ENCODE measurements at regions not wholly inside any gene's neighbourhood (a gene's known extent, or its start where the extent isn't known, plus 50 kb on each side); places are given as distances from the start of the nearest gene placed in this dataset.

GRCh38 chr4:136862653-136863052 is 669.6 kb downstream of the PCDH18 start:
- no peaks in the 10 kb centered on the region for H3K4me1 ChIP-seq (ENCODE audit: control insufficient read depth, insufficient read depth, low read length)
- no peak overlapping the region for H3K9ac ChIP-seq (ENCODE audit: low read length in 2 of 2)
- H3K9me3 ChIP-seq (ENCODE audit: control insufficient read depth in 2 of 2, low read length in 2 of 2) = no peaks in the 10 kb centered on the region
- no peak overlapping the region for H3K27ac ChIP-seq (ENCODE audit: low read length)
- H3K4me3 ChIP-seq (ENCODE audit: low read length in 2 of 2) = no peak overlapping the region
- H3K27me3 ChIP-seq (ENCODE audit: control insufficient read depth in 1 of 2, insufficient read depth in 2 of 2, low read length in 2 of 2) = no peaks in the 10 kb centered on the region
- H3K36me3 ChIP-seq (ENCODE audit: control insufficient read depth in 2 of 2, insufficient read depth in 2 of 2, low read length in 2 of 2) = no peaks in the 10 kb centered on the region

GRCh38 chr4:136861091-136861490 is 671.2 kb downstream of the PCDH18 start:
- no peaks in the 10 kb centered on the region for H3K36me3 ChIP-seq (ENCODE audit: control insufficient read depth in 2 of 2, insufficient read depth in 2 of 2, low read length in 2 of 2)
- H3K4me3 ChIP-seq (ENCODE audit: low read length in 2 of 2) = no peak overlapping the region
- no peaks in the 10 kb centered on the region for H3K4me1 ChIP-seq (ENCODE audit: control insufficient read depth, insufficient read depth, low read length)
- H3K27me3 ChIP-seq (ENCODE audit: control insufficient read depth in 1 of 2, insufficient read depth in 2 of 2, low read length in 2 of 2) = no peaks in the 10 kb centered on the region
- H3K27ac ChIP-seq (ENCODE audit: low read length) = no peak overlapping the region
- H3K9ac ChIP-seq (ENCODE audit: low read length in 2 of 2) = no peak overlapping the region
- H3K9me3 ChIP-seq (ENCODE audit: control insufficient read depth in 2 of 2, low read length in 2 of 2) = no peaks in the 10 kb centered on the region

GRCh38 chr4:136858903-136859302 is 673.4 kb downstream of the PCDH18 start:
- no peaks in the 10 kb centered on the region for H3K36me3 ChIP-seq (ENCODE audit: control insufficient read depth in 2 of 2, insufficient read depth in 2 of 2, low read length in 2 of 2)
- H3K9ac ChIP-seq (ENCODE audit: low read length in 2 of 2) = no peak overlapping the region
- no peak overlapping the region for H3K27ac ChIP-seq (ENCODE audit: low read length)
- H3K9me3 ChIP-seq (ENCODE audit: control insufficient read depth in 2 of 2, low read length in 2 of 2) = no peaks in the 10 kb centered on the region
- no peak overlapping the region for H3K4me3 ChIP-seq (ENCODE audit: low read length in 2 of 2)
- H3K4me1 ChIP-seq (ENCODE audit: control insufficient read depth, insufficient read depth, low read length) = no peaks in the 10 kb centered on the region
- no peaks in the 10 kb centered on the region for H3K27me3 ChIP-seq (ENCODE audit: control insufficient read depth in 1 of 2, insufficient read depth in 2 of 2, low read length in 2 of 2)

- Histone ChIP-seq H3K4me3 (ENCODE audit: low read length in 2 of 2) (no peak overlapping the region), H3K4me1 (ENCODE audit: control insufficient read depth, insufficient read depth, low read length) (no peaks in the 10 kb centered on the region)
Observed at GRCh38 chr4:136855886-136856285, 676.4 kb downstream of the PCDH18 start.

GRCh38 chr4:136850446-136850845 is 681.8 kb downstream of the PCDH18 start:
- no peaks in the 10 kb centered on the region for H3K27me3 ChIP-seq (ENCODE audit: control insufficient read depth in 1 of 2, insufficient read depth in 2 of 2, low read length in 2 of 2)
- no peak overlapping the region for H3K27ac ChIP-seq (ENCODE audit: low read length)
- no peaks in the 10 kb centered on the region for H3K4me1 ChIP-seq (ENCODE audit: control insufficient read depth, insufficient read depth, low read length)
- H3K4me3 ChIP-seq (ENCODE audit: low read length in 2 of 2) = no peak overlapping the region
- H3K9ac ChIP-seq (ENCODE audit: low read length in 2 of 2) = no peak overlapping the region
- no peaks in the 10 kb centered on the region for H3K36me3 ChIP-seq (ENCODE audit: control insufficient read depth in 2 of 2, insufficient read depth in 2 of 2, low read length in 2 of 2)
- peaks cover 0 to 3% of the 10 kb centered on the region in 2 donors for H3K9me3 ChIP-seq (ENCODE audit: control insufficient read depth in 2 of 2, low read length in 2 of 2)

More at GRCh38 chr4:136855886-136856285, 676.4 kb downstream of the PCDH18 start:
- Histone ChIP-seq H3K27ac (ENCODE audit: low read length) (no peak overlapping the region), H3K36me3 (ENCODE audit: control insufficient read depth in 2 of 2, insufficient read depth in 2 of 2, low read length in 2 of 2) (no peaks in the 10 kb centered on the region), H3K27me3 (ENCODE audit: control insufficient read depth in 1 of 2, insufficient read depth in 2 of 2, low read length in 2 of 2) (no peaks in the 10 kb centered on the region), H3K9me3 (ENCODE audit: control insufficient read depth in 2 of 2, low read length in 2 of 2) (no peaks in the 10 kb centered on the region), H3K9ac (ENCODE audit: low read length in 2 of 2) (no peak overlapping the region)

GRCh38 chr4:136847881-136848621 is 684.2 kb downstream of the PCDH18 start:
- H3K27me3 ChIP-seq (ENCODE audit: control insufficient read depth in 1 of 2, insufficient read depth in 2 of 2, low read length in 2 of 2) = no peaks in the 10 kb centered on the region
- H3K4me1 ChIP-seq (ENCODE audit: control insufficient read depth, insufficient read depth, low read length) = no peaks in the 10 kb centered on the region
- no peak overlapping the region for H3K9ac ChIP-seq (ENCODE audit: low read length in 2 of 2)
- no peaks in the 10 kb centered on the region for H3K36me3 ChIP-seq (ENCODE audit: control insufficient read depth in 2 of 2, insufficient read depth in 2 of 2, low read length in 2 of 2)
- H3K9me3 ChIP-seq (ENCODE audit: control insufficient read depth in 2 of 2, low read length in 2 of 2) = peaks cover 0 to 3% of the 10 kb centered on the region in 2 donors
- H3K4me3 ChIP-seq (ENCODE audit: low read length in 2 of 2) = no peak overlapping the region
- no peak overlapping the region for H3K27ac ChIP-seq (ENCODE audit: low read length)

- no peaks in the 10 kb centered on the region for H3K4me1 ChIP-seq (ENCODE audit: control insufficient read depth, insufficient read depth, low read length)
- H3K9ac ChIP-seq (ENCODE audit: low read length in 2 of 2) = no peak overlapping the region
- no peaks in the 10 kb centered on the region for H3K9me3 ChIP-seq (ENCODE audit: control insufficient read depth in 2 of 2, low read length in 2 of 2)
- no peaks in the 10 kb centered on the region for H3K36me3 ChIP-seq (ENCODE audit: control insufficient read depth in 2 of 2, insufficient read depth in 2 of 2, low read length in 2 of 2)
- H3K4me3 ChIP-seq (ENCODE audit: low read length in 2 of 2) = no peak overlapping the region
- no peaks in the 10 kb centered on the region for H3K27me3 ChIP-seq (ENCODE audit: control insufficient read depth in 1 of 2, insufficient read depth in 2 of 2, low read length in 2 of 2)
- no peak overlapping the region for H3K27ac ChIP-seq (ENCODE audit: low read length)
Observed at GRCh38 chr4:136841526-136841925, 690.8 kb downstream of the PCDH18 start.

- no peak overlapping the region for H3K9ac ChIP-seq (ENCODE audit: low read length in 2 of 2)
- no peaks in the 10 kb centered on the region for H3K4me1 ChIP-seq (ENCODE audit: control insufficient read depth, insufficient read depth, low read length)
- no peaks in the 10 kb centered on the region for H3K27me3 ChIP-seq (ENCODE audit: control insufficient read depth in 1 of 2, insufficient read depth in 2 of 2, low read length in 2 of 2)
- H3K4me3 ChIP-seq (ENCODE audit: low read length in 2 of 2) = no peak overlapping the region
- H3K36me3 ChIP-seq (ENCODE audit: control insufficient read depth in 2 of 2, insufficient read depth in 2 of 2, low read length in 2 of 2) = no peaks in the 10 kb centered on the region
- H3K27ac ChIP-seq (ENCODE audit: low read length) = no peak overlapping the region
- no peaks in the 10 kb centered on the region for H3K9me3 ChIP-seq (ENCODE audit: control insufficient read depth in 2 of 2, low read length in 2 of 2)
Observed at GRCh38 chr4:136838607-136839006, 693.7 kb downstream of the PCDH18 start.

- Histone ChIP-seq H3K4me3 (ENCODE audit: low read length in 2 of 2) (no peak overlapping the region), H3K27ac (ENCODE audit: low read length) (no peak overlapping the region), H3K4me1 (ENCODE audit: control insufficient read depth, insufficient read depth, low read length) (no peaks in the 10 kb centered on the region), H3K9ac (ENCODE audit: low read length in 2 of 2) (no peak overlapping the region), H3K27me3 (ENCODE audit: control insufficient read depth in 1 of 2, insufficient read depth in 2 of 2, low read length in 2 of 2) (no peaks in the 10 kb centered on the region), H3K9me3 (ENCODE audit: control insufficient read depth in 2 of 2, low read length in 2 of 2) (no peaks in the 10 kb centered on the region), H3K36me3 (ENCODE audit: control insufficient read depth in 2 of 2, insufficient read depth in 2 of 2, low read length in 2 of 2) (no peaks in the 10 kb centered on the region)
Observed at GRCh38 chr4:136831553-136831952, 700.7 kb downstream of the PCDH18 start.

GRCh38 chr4:136829280-136829679 is 703.0 kb downstream of the PCDH18 start:
- no peak overlapping the region for H3K9ac ChIP-seq (ENCODE audit: low read length in 2 of 2)
- H3K36me3 ChIP-seq (ENCODE audit: control insufficient read depth in 2 of 2, insufficient read depth in 2 of 2, low read length in 2 of 2) = no peaks in the 10 kb centered on the region
- H3K27me3 ChIP-seq (ENCODE audit: control insufficient read depth in 1 of 2, insufficient read depth in 2 of 2, low read length in 2 of 2) = no peaks in the 10 kb centered on the region
- H3K27ac ChIP-seq (ENCODE audit: low read length) = no peak overlapping the region
- no peaks in the 10 kb centered on the region for H3K4me1 ChIP-seq (ENCODE audit: control insufficient read depth, insufficient read depth, low read length)
- H3K4me3 ChIP-seq (ENCODE audit: low read length in 2 of 2) = no peak overlapping the region
- H3K9me3 ChIP-seq (ENCODE audit: control insufficient read depth in 2 of 2, low read length in 2 of 2) = no peaks in the 10 kb centered on the region

- H3K36me3 ChIP-seq (ENCODE audit: control insufficient read depth in 2 of 2, insufficient read depth in 2 of 2, low read length in 2 of 2) = no peaks in the 10 kb centered on the region
- no peak overlapping the region for H3K27ac ChIP-seq (ENCODE audit: low read length)
- H3K9me3 ChIP-seq (ENCODE audit: control insufficient read depth in 2 of 2, low read length in 2 of 2) = no peaks in the 10 kb centered on the region
- no peaks in the 10 kb centered on the region for H3K4me1 ChIP-seq (ENCODE audit: control insufficient read depth, insufficient read depth, low read length)
- H3K9ac ChIP-seq (ENCODE audit: low read length in 2 of 2) = no peak overlapping the region
- no peak overlapping the region for H3K4me3 ChIP-seq (ENCODE audit: low read length in 2 of 2)
- no peaks in the 10 kb centered on the region for H3K27me3 ChIP-seq (ENCODE audit: control insufficient read depth in 1 of 2, insufficient read depth in 2 of 2, low read length in 2 of 2)
Observed at GRCh38 chr4:136823020-136823419, 709.3 kb downstream of the PCDH18 start.

All from stomach smooth muscle (tissue), 2 donors.